PC-9 (cell line): ENCODE measurements at regions not wholly inside any gene's neighbourhood (a gene's known extent, or its start where the extent isn't known, plus 50 kb on each side); places are given as distances from the start of the nearest gene placed in this dataset.

Experiments
- EZH2 ChIP-seq: fragments of 200-600 bp; sonication (generic); IDR thresholded peaks from 2 replicates; pipeline ENCODE4 v1.8.0; 2017; ENCODE audit warnings: antibody characterized with exemption, low read depth
- TF ChIP-seq, protein P1 (sequence below): fragments of 200-600 bp; sonication (generic); conservative IDR thresholded peaks from 2 replicates; pipeline ENCODE4 v1.6.1; 2017; ENCODE audit warnings: mixed run types, antibody characterized with exemption, mild to moderate bottlenecking, moderate library complexity

DNA sequence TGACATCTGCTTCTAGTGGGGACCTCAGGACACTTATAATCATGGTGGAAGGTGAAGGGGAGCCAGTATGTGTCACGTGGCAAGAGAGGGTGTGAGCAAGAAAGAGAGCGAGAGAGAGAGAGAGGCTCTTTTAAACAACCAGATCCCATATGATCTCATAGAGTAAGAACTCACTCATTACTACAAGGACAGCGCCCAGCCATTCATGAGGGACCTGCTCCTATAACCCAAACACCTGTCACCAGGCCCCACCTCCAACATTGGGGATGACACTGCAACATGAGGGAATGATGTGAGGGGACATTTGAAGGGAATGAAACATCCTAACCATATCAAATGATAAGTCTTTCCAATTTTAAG is 427.5 kb downstream of the EFNA5 start:
- TF ChIP-seq EZH2: no peak
- TF ChIP-seq, protein P1, sequence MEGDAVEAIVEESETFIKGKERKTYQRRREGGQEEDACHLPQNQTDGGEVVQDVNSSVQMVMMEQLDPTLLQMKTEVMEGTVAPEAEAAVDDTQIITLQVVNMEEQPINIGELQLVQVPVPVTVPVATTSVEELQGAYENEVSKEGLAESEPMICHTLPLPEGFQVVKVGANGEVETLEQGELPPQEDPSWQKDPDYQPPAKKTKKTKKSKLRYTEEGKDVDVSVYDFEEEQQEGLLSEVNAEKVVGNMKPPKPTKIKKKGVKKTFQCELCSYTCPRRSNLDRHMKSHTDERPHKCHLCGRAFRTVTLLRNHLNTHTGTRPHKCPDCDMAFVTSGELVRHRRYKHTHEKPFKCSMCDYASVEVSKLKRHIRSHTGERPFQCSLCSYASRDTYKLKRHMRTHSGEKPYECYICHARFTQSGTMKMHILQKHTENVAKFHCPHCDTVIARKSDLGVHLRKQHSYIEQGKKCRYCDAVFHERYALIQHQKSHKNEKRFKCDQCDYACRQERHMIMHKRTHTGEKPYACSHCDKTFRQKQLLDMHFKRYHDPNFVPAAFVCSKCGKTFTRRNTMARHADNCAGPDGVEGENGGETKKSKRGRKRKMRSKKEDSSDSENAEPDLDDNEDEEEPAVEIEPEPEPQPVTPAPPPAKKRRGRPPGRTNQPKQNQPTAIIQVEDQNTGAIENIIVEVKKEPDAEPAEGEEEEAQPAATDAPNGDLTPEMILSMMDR: no peak
